GM23248 (cell line): ENCODE measurements at regions not wholly inside any gene's neighbourhood (a gene's known extent, or its start where the extent isn't known, plus 50 kb on each side); places are given as distances from the start of the nearest gene placed in this dataset.

Experiments used
- EZH2 ChIP-seq: fragments of 200-600 bp; sonication (generic); IDR thresholded peaks from 2 replicates; pipeline ENCODE4 v1.6.1; 2018; ENCODE audit warnings: antibody characterized with exemption, mild to moderate bottlenecking; ENCODE audit not compliant: insufficient read depth, poor library complexity, severe bottlenecking
- EZH2phosphoT487 ChIP-seq: fragments of 200-600 bp; sonication (generic); IDR thresholded peaks from 2 replicates; pipeline ENCODE4 v1.6.1; 2018; ENCODE audit warnings: antibody characterized with exemption, moderate library complexity, mild to moderate bottlenecking, low read depth; ENCODE audit not compliant: insufficient read depth

DNA sequence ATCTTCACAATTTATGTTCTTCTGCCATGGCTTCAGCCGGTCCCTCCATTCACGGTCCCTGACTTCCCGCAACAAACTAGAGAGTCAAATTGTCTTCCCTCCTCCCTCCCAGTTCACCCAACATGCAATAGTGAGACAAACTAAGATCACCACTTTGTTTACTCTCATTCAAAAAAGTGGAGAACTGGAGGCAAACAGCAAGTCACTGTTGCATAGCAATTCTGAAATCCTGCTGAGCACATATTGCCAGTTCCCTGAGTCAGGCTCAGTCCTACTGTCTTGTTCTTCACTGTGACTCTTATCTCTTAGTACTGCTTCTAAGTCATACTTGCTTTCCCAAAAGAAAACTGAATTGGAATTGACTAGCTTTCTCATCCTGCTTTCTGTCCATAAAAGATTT is 287.2 kb upstream of the SASH1 start:
- TF ChIP-seq EZH2 = no peak
- TF ChIP-seq EZH2phosphoT487 = no peak
